GM11168 (cell line): ENCODE measurements at regions not wholly inside any gene's neighbourhood (a gene's known extent, or its start where the extent isn't known, plus 50 kb on each side); places are given as distances from the start of the nearest gene placed in this dataset.
"Not testable (repeated sequence)": the region's sequence is repeated elsewhere in the genome, so short reads cannot be mapped to it uniquely, and the experiment has no call there.

Source experiments
- in situ Hi-C: fragments of 300-500 bp; cut with MboI; formaldehyde crosslinking; loops from one replicate; pipeline ENCODE4 v1.12.0; 2022; ENCODE audit warnings: low sequenced_read_pairs; ENCODE audit not compliant: unreplicated experiment

- in situ Hi-C loops = no loop called here
Measured at GRCh38 chr6:153325661-153326060, 194.6 kb upstream of the RGS17 start.

- in situ Hi-C loops = loop anchor here (25.0 kb wide), 1 partner anchor 275 kb away; no protein-coding TSS in a partner anchor
Measured at GRCh38 chr6:153312634-153313033, 181.6 kb upstream of the RGS17 start.

- in situ Hi-C loops = loop anchor here (25.0 kb wide), 1 partner anchor 272 kb away; no protein-coding TSS in a partner anchor
Measured at GRCh38 chr6:153309651-153310050, 178.6 kb upstream of the RGS17 start.

- in situ Hi-C loops = loop anchor here (25.0 kb wide), 1 partner anchor 265 kb away; no protein-coding TSS in a partner anchor
Measured at GRCh38 chr6:153302133-153302532, 171.1 kb upstream of the RGS17 start.

GRCh38 chr6:153301602-153302001 lies 170.5 kb upstream of the RGS17 start:
- in situ Hi-C loops = loop anchor here (25.0 kb wide), 1 partner anchor 264 kb away; no protein-coding TSS in a partner anchor

- in situ Hi-C loops = not testable (repeated sequence)
Measured at GRCh38 chr6:153282456-153282855, 151.4 kb upstream of the RGS17 start.

GRCh38 chr6:153275997-153276396 lies 144.9 kb upstream of the RGS17 start:
- in situ Hi-C loops = no loop called here

- in situ Hi-C loops = no loop called here
Measured at GRCh38 chr6:153272201-153272980, 141.3 kb upstream of the RGS17 start.

GRCh38 chr6:153263489-153263888 lies 132.4 kb upstream of the RGS17 start:
- in situ Hi-C loops = no loop called here

- in situ Hi-C loops = no loop called here
Measured at GRCh38 chr6:153251326-153251725, 120.2 kb upstream of the RGS17 start.

GRCh38 chr6:153237670-153238069 lies 106.6 kb upstream of the RGS17 start:
- in situ Hi-C loops = no loop called here

- in situ Hi-C loops = no loop called here
Measured at GRCh38 chr6:153231048-153231646, 100.1 kb upstream of the RGS17 start.

GRCh38 chr6:153218184-153218792 lies 87.2 kb upstream of the RGS17 start:
- in situ Hi-C loops = no loop called here

- in situ Hi-C loops = no loop called here
Measured at GRCh38 chr6:153216789-153217188, 85.7 kb upstream of the RGS17 start.

GRCh38 chr6:153215242-153215641 lies 84.2 kb upstream of the RGS17 start:
- in situ Hi-C loops = no loop called here

- in situ Hi-C loops = no loop called here
Measured at GRCh38 chr6:153214436-153214835, 83.4 kb upstream of the RGS17 start.

GRCh38 chr6:153210083-153210482 lies 79.0 kb upstream of the RGS17 start:
- in situ Hi-C loops = no loop called here

- in situ Hi-C loops = no loop called here
Measured at GRCh38 chr6:153208706-153209105, 77.6 kb upstream of the RGS17 start.

- in situ Hi-C loops = no loop called here
Measured at GRCh38 chr6:153207617-153208016, 76.5 kb upstream of the RGS17 start.

- in situ Hi-C loops = no loop called here
Measured at GRCh38 chr6:153207006-153207405, 75.9 kb upstream of the RGS17 start.
